SU-DHL-6 (cell line): ENCODE measurements at regions not wholly inside any gene's neighbourhood (a gene's known extent, or its start where the extent isn't known, plus 50 kb on each side); places are given as distances from the start of the nearest gene placed in this dataset.

Experiments
- H2AFZ ChIP-seq: fragments of 200-600 bp; sonication (generic); 2 replicates; pipeline ENCODE4 v1.6.1; 2014; ENCODE audit warnings: low read depth, mild to moderate bottlenecking, moderate library complexity, mixed read lengths, antibody characterized with exemption, low read length; ENCODE audit not compliant: severe bottlenecking
- H3F3A ChIP-seq: fragments of 200-600 bp; shearing (Covaris generic); 2 replicates; pipeline ENCODE4 v1.6.0; 2016; ENCODE audit warnings: antibody characterized with exemption, mild to moderate bottlenecking; ENCODE audit not compliant: insufficient read depth
- H3K27ac ChIP-seq: fragments of 200-600 bp; sonication (generic); 2 replicates; pipeline ENCODE4 v1.5.1; 2016; ENCODE audit warnings: low read depth, mild to moderate bottlenecking, low read length, moderate library complexity, mixed read lengths
- H3K27me3 ChIP-seq: fragments of 200-600 bp; sonication (generic), shearing (Covaris generic); 2 replicates; pipeline ENCODE4 v1.6.0; 2014; ENCODE audit warnings: mild to moderate bottlenecking, low read length
- H3K36me3 ChIP-seq: fragments of 200-600 bp; sonication (generic); 2 replicates; pipeline ENCODE4 v1.6.1; 2014; ENCODE audit warnings: mild to moderate bottlenecking, low read length, mixed read lengths
- H3K4me2 ChIP-seq: fragments of 300-600, 200-600 bp; shearing (Covaris generic), sonication (generic); 2 replicates; pipeline ENCODE4 v1.6.0; 2014; ENCODE audit warnings: low read length, low read depth, mild to moderate bottlenecking; ENCODE audit not compliant: poor library complexity, severe bottlenecking
- H3K4me3 ChIP-seq: fragments of 200-600 bp; sonication (generic); 2 replicates; pipeline ENCODE4 v1.5.1; 2014; ENCODE audit warnings: antibody characterized with exemption, low read length, mild to moderate bottlenecking, mixed read lengths; ENCODE audit not compliant: insufficient read depth, poor library complexity, severe bottlenecking
- H3K79me2 ChIP-seq: fragments of 200-600 bp; sonication (generic); 2 replicates; pipeline ENCODE4 v1.6.1; 2014; ENCODE audit warnings: mild to moderate bottlenecking, low read length, moderate library complexity; ENCODE audit not compliant: insufficient read depth
- H3K9ac ChIP-seq: fragments of 200-600 bp; sonication (generic); 2 replicates; pipeline ENCODE4 v1.7.0; 2014; ENCODE audit warnings: mild to moderate bottlenecking, low read length
- H3K9me2 ChIP-seq: fragments of 200-600 bp; sonication (generic); replicated peaks from 2 replicates; pipeline ENCODE4 v1.6.1; 2014; ENCODE audit warnings: low read length; ENCODE audit not compliant: insufficient read depth
- H3K9me3 ChIP-seq: fragments of 200-600 bp; sonication (generic); 2 replicates; pipeline ENCODE4 v1.6.1; 2014; ENCODE audit warnings: low read length, mixed read lengths; ENCODE audit not compliant: insufficient read depth
- H4K20me1 ChIP-seq: fragments of 200-600 bp; sonication (generic); 2 replicates; pipeline ENCODE4 v1.6.1; 2014; ENCODE audit warnings: low read depth, mild to moderate bottlenecking, antibody characterized with exemption, low read length, moderate library complexity, mixed read lengths
- CTCF ChIP-seq: fragments of 200-600 bp; sonication (generic); IDR thresholded peaks from one replicate; pipeline ENCODE4 v1.5.1; 2017; ENCODE audit warnings: antibody characterized with exemption, mild to moderate bottlenecking, low read length, moderate library complexity; ENCODE audit not compliant: insufficient read depth, poor library complexity, severe bottlenecking
- EZH2phosphoT487 ChIP-seq: fragments of 200-600 bp; sonication (generic), shearing (Covaris generic); conservative IDR thresholded peaks from 2 replicates; pipeline ENCODE4 v1.6.1; 2018; ENCODE audit warnings: mild to moderate bottlenecking, antibody characterized with exemption, low read length, moderate library complexity, mixed read lengths

GRCh38 chr21:15219039-15219438 is 154.2 kb upstream of the NRIP1 start:
- no peaks in the 10 kb centered on the region for H4K20me1 ChIP-seq
- H3K4me2 ChIP-seq: no peak overlapping the region
- no peak for TF ChIP-seq CTCF
- TF ChIP-seq EZH2phosphoT487: no peak
- H3K4me3 ChIP-seq: no peak overlapping the region
- no peaks in the 10 kb centered on the region for H3F3A ChIP-seq
- no peak overlapping the region for H2AFZ ChIP-seq
- no peaks in the 10 kb centered on the region for H3K27me3 ChIP-seq
- no peak overlapping the region for H3K27ac ChIP-seq
- no peaks in the 10 kb centered on the region for H3K9me3 ChIP-seq
- no peaks in the 10 kb centered on the region for H3K79me2 ChIP-seq
- H3K9ac ChIP-seq: no peak overlapping the region
- no peaks in the 10 kb centered on the region for H3K9me2 ChIP-seq
- H3K36me3 ChIP-seq: no peaks in the 10 kb centered on the region

- no peak overlapping the region for H2AFZ ChIP-seq
- H4K20me1 ChIP-seq: no peaks in the 10 kb centered on the region
- H3K9me3 ChIP-seq: no peaks in the 10 kb centered on the region
- no peak for TF ChIP-seq CTCF
- TF ChIP-seq EZH2phosphoT487: no peak
- H3K36me3 ChIP-seq: no peaks in the 10 kb centered on the region
- H3K79me2 ChIP-seq: no peaks in the 10 kb centered on the region
- no peaks in the 10 kb centered on the region for H3K9me2 ChIP-seq
- H3K27me3 ChIP-seq: no peaks in the 10 kb centered on the region
- no peak overlapping the region for H3K4me2 ChIP-seq
- H3K27ac ChIP-seq: no peak overlapping the region
- H3K4me3 ChIP-seq: no peak overlapping the region
- H3F3A ChIP-seq: no peaks in the 10 kb centered on the region
- no peak overlapping the region for H3K9ac ChIP-seq
Observed at GRCh38 chr21:15219894-15220293, 155.1 kb upstream of the NRIP1 start.

DNA sequence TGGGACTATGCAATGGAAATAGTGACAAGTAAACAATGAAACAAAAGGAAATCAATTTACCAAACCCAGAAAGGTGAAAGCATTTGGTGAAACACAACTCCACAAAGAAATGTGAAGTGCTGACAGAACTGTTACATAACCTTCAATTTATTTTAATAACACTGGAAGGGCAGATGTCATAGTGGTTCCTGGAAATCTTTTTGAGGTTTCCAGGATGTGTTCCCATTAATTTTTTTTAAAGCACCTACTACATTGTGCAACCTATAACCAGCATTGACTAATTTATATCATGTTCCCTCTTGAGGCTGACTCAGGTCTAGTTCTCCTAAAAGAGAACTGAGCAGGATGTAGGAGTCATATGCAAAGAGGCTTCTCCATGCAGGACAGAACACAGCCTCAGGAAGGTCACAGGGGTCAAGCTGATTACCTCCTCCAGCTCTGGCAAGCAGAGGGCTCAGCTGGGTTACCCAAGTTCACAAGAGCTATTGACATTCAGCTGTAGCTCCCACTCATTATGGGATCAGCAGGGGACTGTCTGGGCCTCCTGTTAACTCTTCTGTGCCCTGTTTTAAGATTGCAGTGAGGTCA is 157.1 kb upstream of the NRIP1 start:
- H3K27ac ChIP-seq: no peak overlapping the region
- no peaks in the 10 kb centered on the region for H3K9me3 ChIP-seq
- TF ChIP-seq CTCF (no peak), EZH2phosphoT487 (no peak)

DNA sequence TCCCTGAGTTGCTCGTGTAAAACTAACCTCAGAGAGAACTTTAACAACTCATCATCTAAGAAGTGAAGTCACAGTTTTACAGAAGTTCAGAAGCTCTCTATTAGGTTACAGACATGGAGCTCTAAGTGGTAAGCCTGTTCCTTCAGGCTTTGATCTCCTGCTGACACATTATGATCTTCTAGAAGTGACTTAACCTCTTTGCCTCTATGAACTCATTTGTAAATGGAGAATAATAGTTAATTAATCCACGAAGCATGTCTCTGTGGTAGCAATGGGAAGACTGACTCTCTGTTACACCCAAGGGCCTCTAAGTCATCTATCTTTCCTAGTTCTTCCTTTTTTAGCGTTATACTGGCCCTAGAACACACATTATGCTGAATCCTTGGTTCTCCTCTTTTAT is 157.9 kb upstream of the NRIP1 start:
- H3K4me3 ChIP-seq: no peak overlapping the region
- TF ChIP-seq EZH2phosphoT487 (no peak), CTCF (no peak)
- no peak overlapping the region for H2AFZ ChIP-seq
- H4K20me1 ChIP-seq: no peaks in the 10 kb centered on the region
- H3K27me3 ChIP-seq: no peaks in the 10 kb centered on the region
- no peaks in the 10 kb centered on the region for H3K79me2 ChIP-seq
- H3K9ac ChIP-seq: no peak overlapping the region
- H3K36me3 ChIP-seq: no peaks in the 10 kb centered on the region
- H3K4me2 ChIP-seq: no peak overlapping the region
- no peak overlapping the region for H3K27ac ChIP-seq
- H3F3A ChIP-seq: no peaks in the 10 kb centered on the region
- no peaks in the 10 kb centered on the region for H3K9me2 ChIP-seq
- H3K9me3 ChIP-seq: no peaks in the 10 kb centered on the region

More for the DNA sequence above, 157.1 kb upstream of the NRIP1 start:
- Histone ChIP-seq H3K4me2 (no peak overlapping the region), H3K9me2 (no peaks in the 10 kb centered on the region), H3K4me3 (no peak overlapping the region), H2AFZ (no peak overlapping the region), H3F3A (no peaks in the 10 kb centered on the region), H3K27me3 (no peaks in the 10 kb centered on the region), H3K36me3 (no peaks in the 10 kb centered on the region), H3K9ac (no peak overlapping the region), H4K20me1 (no peaks in the 10 kb centered on the region), H3K79me2 (no peaks in the 10 kb centered on the region)
